ENCODE measurements at regions not wholly inside any gene's neighbourhood (a gene's known extent, or its start where the extent isn't known, plus 50 kb on each side); places are given as distances from the start of the nearest gene placed in this dataset.

GRCh38 chr20:17843246-17844132 is 125.1 kb downstream of the SNX5 start:
- peak; percentile 94 for DNase-seq (ENCODE audit: low read depth)
- no peak for TF ChIP-seq CTCF (IDR thresholded peaks at IDR 0.05; ENCODE audit: insufficient read depth, low read depth, low read length)
- no peak overlapping the region for H3K4me3 ChIP-seq (ENCODE audit: low read depth, low read length)

DNA sequence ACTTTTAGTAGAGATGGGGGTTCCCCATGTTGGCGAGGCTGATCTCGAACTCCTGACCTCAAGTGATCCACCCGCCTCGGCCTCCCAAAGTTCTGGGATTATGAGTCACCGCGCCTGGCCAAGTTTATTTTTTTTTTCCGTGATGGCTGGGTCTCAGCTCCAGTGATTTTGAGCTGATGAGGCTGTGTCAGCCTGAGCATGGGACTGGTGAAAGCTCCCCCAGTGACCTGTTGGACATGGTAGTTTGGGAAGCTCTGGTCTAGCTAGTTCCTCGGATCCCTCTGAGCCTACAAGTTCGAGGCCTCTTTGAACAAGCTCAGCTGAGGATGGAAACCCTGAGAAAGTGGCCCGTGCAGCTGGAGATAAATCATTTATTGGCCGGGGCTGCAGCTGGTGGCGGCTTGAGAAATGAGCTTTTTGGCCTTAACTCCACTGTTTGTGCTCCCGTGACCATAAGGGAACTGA is 126.8 kb downstream of the SNX5 start:
- peak; percentile 88 for DNase-seq (ENCODE audit: low read depth)
- no peak overlapping the region for H3K4me3 ChIP-seq (ENCODE audit: low read depth, low read length)
- TF ChIP-seq CTCF (IDR thresholded peaks at IDR 0.05; ENCODE audit: insufficient read depth, low read depth, low read length): no peak

GRCh38 chr20:17840423-17840822 is 128.2 kb downstream of the SNX5 start:
- no peak overlapping the region for H3K4me3 ChIP-seq (ENCODE audit: low read depth, low read length)
- DNase-seq (ENCODE audit: low read depth): no peak
- TF ChIP-seq CTCF (IDR thresholded peaks at IDR 0.05; ENCODE audit: insufficient read depth, low read depth, low read length): no peak

DNA sequence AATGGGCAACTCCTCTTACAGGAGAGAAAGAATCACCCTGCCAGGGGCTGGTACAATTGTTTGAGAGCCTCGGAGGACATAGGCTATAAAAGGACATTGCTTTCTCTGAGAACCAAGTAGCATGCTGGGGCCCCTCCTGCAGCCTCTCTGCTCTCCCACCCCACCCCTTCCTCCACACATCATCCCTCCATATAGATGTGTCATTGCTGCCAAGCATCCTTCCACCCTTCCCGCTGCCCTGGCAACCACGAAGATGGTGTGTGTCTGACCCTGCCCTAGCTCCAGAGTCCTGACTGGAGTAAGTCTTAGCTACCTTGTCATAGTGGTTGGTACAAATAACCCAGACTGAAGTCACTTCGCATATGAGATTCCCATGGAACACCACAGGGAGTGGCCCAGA is 129.7 kb downstream of the SNX5 start:
- DNase-seq (ENCODE audit: low read depth): no peak
- H3K4me3 ChIP-seq (ENCODE audit: low read depth, low read length): no peak overlapping the region
- no peak for TF ChIP-seq CTCF (IDR thresholded peaks at IDR 0.05; ENCODE audit: insufficient read depth, low read depth, low read length)

GRCh38 chr20:17837179-17837578 is 131.4 kb downstream of the SNX5 start:
- DNase-seq (ENCODE audit: low read depth): no peak
- H3K4me3 ChIP-seq (ENCODE audit: low read depth, low read length): no peak overlapping the region
- TF ChIP-seq CTCF (IDR thresholded peaks at IDR 0.05; ENCODE audit: insufficient read depth, low read depth, low read length): no peak

DNA sequence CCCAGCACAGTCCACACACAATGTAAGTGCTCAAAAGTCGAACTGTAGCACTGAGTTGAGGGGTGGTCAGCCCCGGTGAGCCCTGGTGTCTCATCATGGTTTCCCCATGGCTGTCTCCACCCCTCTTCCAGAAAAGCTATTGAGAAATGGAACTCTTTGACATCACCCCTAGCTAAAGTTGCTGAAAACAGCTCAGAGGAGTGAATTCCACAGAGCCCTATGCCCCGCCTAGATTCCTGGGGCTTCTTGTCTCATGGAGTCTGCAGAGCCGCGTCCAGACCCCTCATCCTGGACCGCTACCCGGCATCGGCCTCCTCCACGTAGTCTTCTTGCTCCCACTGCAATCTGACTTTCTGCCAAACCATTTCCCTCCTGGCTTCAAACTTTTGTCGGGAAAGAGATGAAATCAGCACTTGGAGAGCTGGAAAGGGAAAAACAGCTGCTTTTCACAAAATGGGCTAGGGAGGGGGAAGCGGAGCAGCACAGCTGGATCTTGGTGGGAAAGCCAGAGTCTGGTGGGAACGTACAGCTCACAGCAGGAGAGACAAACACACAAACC is 132.2 kb downstream of the SNX5 start:
- H3K4me3 ChIP-seq (ENCODE audit: low read depth, low read length): no peak overlapping the region
- DNase-seq (ENCODE audit: low read depth): peak; percentile 94
- no peak for TF ChIP-seq CTCF (IDR thresholded peaks at IDR 0.05; ENCODE audit: insufficient read depth, low read depth, low read length)

Measured in fibroblast of villous mesenchyme (primary cell).